ENCODE measurements at regions not wholly inside any gene's neighbourhood (a gene's known extent, or its start where the extent isn't known, plus 50 kb on each side); places are given as distances from the start of the nearest gene placed in this dataset.
"Not testable (repeated sequence)": the region's sequence is repeated elsewhere in the genome, so short reads cannot be mapped to it uniquely, and the experiment has no call there.

GRCh38 chr2:58586178-58586577 is 345.1 kb upstream of the FANCL start:
- TF ChIP-seq EZH2 (IDR thresholded peaks at IDR 0.05; ENCODE audit: borderline replicate concordance, insufficient read depth, low read length, poor library complexity, severe bottlenecking); EP300 (conservative IDR thresholded peaks at IDR 0.05; ENCODE audit: poor library complexity, severe bottlenecking); CTCF (IDR thresholded peaks at IDR 0.05; ENCODE audit: poor library complexity, severe bottlenecking); REST (IDR thresholded peaks at IDR 0.05; ENCODE audit: borderline replicate concordance): not testable (repeated sequence)
